Activated CD8-positive, alpha-beta memory T cell treated with anti-CD3 and anti-CD28 coated beads, Interleukin-2, amount 50 U/mL, for 48 hours (primary cell): ENCODE measurements at regions not wholly inside any gene's neighbourhood (a gene's known extent, or its start where the extent isn't known, plus 50 kb on each side); places are given as distances from the start of the nearest gene placed in this dataset.

Experiments used
- DNase-seq: peaks from one replicate; pipeline ENCODE4 v3.0.0-alpha.2; 2020

GRCh38 chr15:93247466-93248121 lies 158.6 kb upstream of the RGMA start:
- no peak for DNase-seq

- no peak for DNase-seq
Observed at GRCh38 chr15:93246266-93247242, 157.5 kb upstream of the RGMA start.

- no peak for DNase-seq
Observed at GRCh38 chr15:93245661-93246042, 156.6 kb upstream of the RGMA start.

GRCh38 chr15:93244696-93245660 lies 156.0 kb upstream of the RGMA start:
- no peak for DNase-seq

- DNase-seq: no peak
Observed at GRCh38 chr15:93243573-93243972, 154.6 kb upstream of the RGMA start.

GRCh38 chr15:93241696-93242585 lies 152.9 kb upstream of the RGMA start:
- no peak for DNase-seq

- DNase-seq: no peak
Observed at GRCh38 chr15:93239993-93240392, 151.0 kb upstream of the RGMA start.

GRCh38 chr15:93239591-93239990 lies 150.6 kb upstream of the RGMA start:
- DNase-seq: no peak

- no peak for DNase-seq
Observed at GRCh38 chr15:93238641-93239040, 149.6 kb upstream of the RGMA start.

GRCh38 chr15:93235926-93236780 lies 147.1 kb upstream of the RGMA start:
- DNase-seq: no peak

GRCh38 chr15:93235269-93235668 lies 146.3 kb upstream of the RGMA start:
- DNase-seq: no peak

- no peak for DNase-seq
Observed at GRCh38 chr15:93233710-93234109, 144.7 kb upstream of the RGMA start.

- DNase-seq: no peak
Observed at GRCh38 chr15:93232845-93233244, 143.8 kb upstream of the RGMA start.

- no peak for DNase-seq
Observed at GRCh38 chr15:93231994-93232393, 143.0 kb upstream of the RGMA start.

GRCh38 chr15:93231261-93231925 lies 142.4 kb upstream of the RGMA start:
- DNase-seq: no peak

GRCh38 chr15:93228546-93228945 lies 139.5 kb upstream of the RGMA start:
- no peak for DNase-seq

- no peak for DNase-seq
Observed at GRCh38 chr15:93223803-93224202, 134.8 kb upstream of the RGMA start.

- no peak for DNase-seq
Observed at GRCh38 chr15:93221759-93222158, 132.7 kb upstream of the RGMA start.

- DNase-seq: no peak
Observed at GRCh38 chr15:93219859-93220420, 130.9 kb upstream of the RGMA start.

- DNase-seq: no peak
Observed at GRCh38 chr15:93217343-93217742, 128.3 kb upstream of the RGMA start.
